K562 (cell line): ENCODE measurements at regions not wholly inside any gene's neighbourhood (a gene's known extent, or its start where the extent isn't known, plus 50 kb on each side); places are given as distances from the start of the nearest gene placed in this dataset.

Experiments used
- ADNP ChIP-seq: fragments of 200-800 bp; sonication (Bioruptor generic); IDR thresholded peaks from 2 replicates; pipeline ENCODE4 v1.6.1; 2016; ENCODE audit warnings: missing genetic modification characterization, missing compliant biosample characterization
- ARID3A ChIP-seq: IDR thresholded peaks from 2 replicates; pipeline ENCODE4 v1.6.1; 2012; ENCODE audit warnings: low read depth, low read length, improper control_type of control experiment, borderline replicate concordance
- ARNT ChIP-seq, 2 experiments: fragments of 450-650 bp; IDR thresholded peaks; 2 replicates each; pipeline ENCODE4 v1.6.1; 2016; ENCODE audit warnings: mild to moderate bottlenecking in 1 of 2
- CHCHD3 ChIP-seq: fragments of 250-450 bp; sonication (Bioruptor Pico); IDR thresholded peaks from 2 replicates; pipeline ENCODE4 v2.1.2; 2022; ENCODE audit warnings: mild to moderate bottlenecking
- GABPB1 ChIP-seq: sonication (generic); formaldehyde crosslinking; IDR thresholded peaks from 2 replicates; pipeline ENCODE4 v1.8.0; 2022; ENCODE audit warnings: mild to moderate bottlenecking, missing genetic modification reagents
- GATAD2B ChIP-seq: fragments of 450-650 bp; IDR thresholded peaks from 2 replicates; pipeline ENCODE4 v1.6.1; 2017; ENCODE audit warnings: mild to moderate bottlenecking, borderline replicate concordance
- JUND ChIP-seq, 2 experiments: IDR thresholded peaks; 2 replicates in 1 of 2; 3 replicates in 1 of 2; pipeline ENCODE4 v1.6.1; 2011; ENCODE audit warnings: borderline replicate concordance in 2 of 2, low read depth in 2 of 2, low read length in 2 of 2, improper control_type of control experiment in 1 of 2, missing biosample characterization in 1 of 2, missing genetic modification characterization in 1 of 2, missing genetic modification reagents in 1 of 2
- KLF6 ChIP-seq: fragments of 250-450 bp; sonication (Bioruptor Pico); IDR thresholded peaks from 2 replicates; pipeline ENCODE4 v1.4.0; 2020; ENCODE audit warnings: mild to moderate bottlenecking, moderate library complexity, borderline replicate concordance
- MYBL2 ChIP-seq, 2 experiments: fragments of 450-650 bp in 1 of 2; sonication (generic) in 1 of 2; formaldehyde crosslinking in 1 of 2; IDR thresholded peaks; 2 replicates each; pipeline versions ENCODE4 v1.6.1 to v1.8.1; 2017 to 2022; ENCODE audit warnings: borderline replicate concordance in 1 of 2, inconsistent platforms in 1 of 2, low read depth in 1 of 2, mild to moderate bottlenecking in 1 of 2, missing genetic modification reagents in 1 of 2, moderate library complexity in 1 of 2
- NONO ChIP-seq, 2 experiments: fragments of 200-400 bp in 1 of 2; fragments of 450-650 bp in 1 of 2; formaldehyde crosslinking in 1 of 2; IDR thresholded peaks; 2 replicates each; pipeline ENCODE4 v1.6.1; 2017; ENCODE audit warnings: low read depth in 2 of 2, mild to moderate bottlenecking in 2 of 2, moderate library complexity in 2 of 2, low read length in 1 of 2
- NR0B1 ChIP-seq: fragments of 450-650 bp; IDR thresholded peaks from one replicate; pipeline ENCODE4 v1.6.1; 2018; ENCODE audit warnings: mild to moderate bottlenecking, moderate library complexity; ENCODE audit not compliant: partially characterized antibody
- SETDB1 ChIP-seq: IDR thresholded peaks from one replicate; pipeline ENCODE4 v1.6.1; 2012; ENCODE audit warnings: low read length, control low read depth, inconsistent platforms
- SLC30A9 ChIP-seq: fragments of 250-450 bp; sonication (Bioruptor Pico); IDR thresholded peaks from 2 replicates; pipeline ENCODE4 v1.8.0; 2022; ENCODE audit warnings: mild to moderate bottlenecking, moderate library complexity
- SP1 ChIP-seq: sonication (generic); formaldehyde crosslinking; IDR thresholded peaks from 2 replicates; pipeline ENCODE4 v1.8.1; 2022; ENCODE audit warnings: mild to moderate bottlenecking, missing genetic modification reagents
- SP2 ChIP-seq: IDR thresholded peaks from 2 replicates; pipeline ENCODE4 v1.6.1; 2011; ENCODE audit warnings: mild to moderate bottlenecking, low read depth, low read length, moderate library complexity; ENCODE audit not compliant: poor library complexity, severe bottlenecking; ENCODE audit errors: extremely low read depth
- TAF9B ChIP-seq: fragments of 450-650 bp; IDR thresholded peaks from 2 replicates; pipeline ENCODE4 v1.6.1; 2018; ENCODE audit warnings: mild to moderate bottlenecking; ENCODE audit not compliant: partially characterized antibody
- THRAP3 ChIP-seq: fragments of 450-650 bp; IDR thresholded peaks from 2 replicates; pipeline ENCODE4 v1.6.1; 2016; ENCODE audit warnings: mild to moderate bottlenecking, inconsistent platforms, borderline replicate concordance
- TRIM28 ChIP-seq: fragments of 450-650 bp; IDR thresholded peaks from 2 replicates; pipeline ENCODE4 v1.6.1; 2017
- ZFPM2 ChIP-seq: fragments of 250-450 bp; sonication (Bioruptor Pico); IDR thresholded peaks from 2 replicates; pipeline ENCODE4 v1.5.1; 2022; ENCODE audit warnings: mild to moderate bottlenecking
- ZNF143 ChIP-seq: sonication (generic); formaldehyde crosslinking; IDR thresholded peaks from 2 replicates; pipeline ENCODE4 v1.9.0; 2022; ENCODE audit warnings: mild to moderate bottlenecking, missing genetic modification reagents
- ZNF23 ChIP-seq: fragments of 250-450 bp; sonication (Bioruptor Pico); IDR thresholded peaks from 2 replicates; pipeline ENCODE4 v1.4.0; 2020; ENCODE audit warnings: mild to moderate bottlenecking
- ZNF324 ChIP-seq: fragments of 250-450 bp; sonication (Bioruptor Pico); IDR thresholded peaks from 2 replicates; pipeline ENCODE4 v1.4.0; 2020; ENCODE audit warnings: mild to moderate bottlenecking
- ZNF408 ChIP-seq: fragments of 250-450 bp; sonication (Bioruptor Pico); IDR thresholded peaks from 2 replicates; pipeline ENCODE4 v1.4.0; 2020; ENCODE audit warnings: low read depth, mild to moderate bottlenecking, moderate library complexity
- TF ChIP-seq, protein P1 (sequence below), 2 experiments: IDR thresholded peaks in 1 of 2; conservative IDR thresholded peaks in 1 of 2; 2 replicates each; pipeline ENCODE4 v1.6.1; 2016; ENCODE audit warnings: low read depth in 2 of 2, mild to moderate bottlenecking in 1 of 2, missing compliant biosample characterization in 1 of 2, missing genetic modification characterization in 1 of 2, moderate library complexity in 1 of 2

GRCh38 chr6:154675602-154676088 lies 57.6 kb upstream of the SCAF8 start (continued):
- TF ChIP-seq SP2, result no peak
- no peak for TF ChIP-seq THRAP3
- TF ChIP-seq JUND (IDR thresholded peaks at IDR 0.05; ENCODE audit: borderline replicate concordance, low read depth, low read length), result peak; percentile 76
- TF ChIP-seq JUND (tag; IDR thresholded peaks at IDR 0.05; ENCODE audit: borderline replicate concordance, low read depth, low read length), result no peak; the same call in 2 of the 3 replicates
- TF ChIP-seq ZNF408 (CRISPR knock-in tag), result no peak
- no peak for TF ChIP-seq ADNP (tag)
- no peak for TF ChIP-seq ZNF324 (CRISPR knock-in tag)
- TF ChIP-seq NONO (IDR thresholded peaks at IDR 0.05; ENCODE audit: low read depth in 2 of 2, low read length in 1 of 2), result no peak
- no peak for TF ChIP-seq ZNF23
- TF ChIP-seq GATAD2B, result peak; percentile 69; the same call in 1 of the 2 replicates
- no peak for TF ChIP-seq NR0B1
- TF ChIP-seq ZNF143 (CRISPR knock-in tag), result no peak
- peak; percentile 94 for TF ChIP-seq TRIM28
- TF ChIP-seq SLC30A9 (CRISPR knock-in tag), result no peak
- TF ChIP-seq MYBL2 (IDR thresholded peaks at IDR 0.05; ENCODE audit: low read depth), result no peak
- TF ChIP-seq MYBL2 (CRISPR knock-in tag; IDR thresholded peaks at IDR 0.05; ENCODE audit: borderline replicate concordance), result no peak
- TF ChIP-seq ZFPM2, result no peak
- TF ChIP-seq ARNT (IDR thresholded peaks at IDR 0.05), result peak in 1 of 2 experiments; percentile 88; a peak in 2 of 4 replicates
- peak; percentile 73 for TF ChIP-seq SP1
- no peak for TF ChIP-seq KLF6 (CRISPR knock-in tag)
- no peak for TF ChIP-seq SETDB1
- TF ChIP-seq CHCHD3 (CRISPR knock-in tag), result no peak
- TF ChIP-seq, protein P1, sequence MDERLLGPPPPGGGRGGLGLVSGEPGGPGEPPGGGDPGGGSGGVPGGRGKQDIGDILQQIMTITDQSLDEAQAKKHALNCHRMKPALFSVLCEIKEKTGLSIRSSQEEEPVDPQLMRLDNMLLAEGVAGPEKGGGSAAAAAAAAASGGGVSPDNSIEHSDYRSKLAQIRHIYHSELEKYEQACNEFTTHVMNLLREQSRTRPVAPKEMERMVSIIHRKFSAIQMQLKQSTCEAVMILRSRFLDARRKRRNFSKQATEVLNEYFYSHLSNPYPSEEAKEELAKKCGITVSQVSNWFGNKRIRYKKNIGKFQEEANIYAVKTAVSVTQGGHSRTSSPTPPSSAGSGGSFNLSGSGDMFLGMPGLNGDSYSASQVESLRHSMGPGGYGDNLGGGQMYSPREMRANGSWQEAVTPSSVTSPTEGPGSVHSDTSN (CRISPR knock-in tag; IDR thresholded peaks at IDR 0.05; ENCODE audit: low read depth), result no peak
- TF ChIP-seq, protein P1 (tag; conservative IDR thresholded peaks at IDR 0.05; ENCODE audit: low read depth), result peak; percentile 46
- TF ChIP-seq TAF9B, result no peak
- TF ChIP-seq ARID3A, result peak; percentile 94
- peak; percentile 51; the same call in 1 of the 2 replicates for TF ChIP-seq GABPB1
